Hepatocyte (in vitro differentiated cells): ENCODE measurements at regions not wholly inside any gene's neighbourhood (a gene's known extent, or its start where the extent isn't known, plus 50 kb on each side); places are given as distances from the start of the nearest gene placed in this dataset.

Experiments
- DNase-seq: peaks from one replicate; pipeline ENCODE4 v3.0.0-alpha.2; 2016; ENCODE audit warnings: low spot score
- H2AFZ ChIP-seq: fragments of 200-600 bp; sonication (generic); 2 replicates; pipeline ENCODE4 v1.6.0; 2016; ENCODE audit warnings: antibody characterized with exemption, mild to moderate bottlenecking
- H3K27ac ChIP-seq: fragments of 200-600 bp; sonication (generic); 2 replicates; pipeline ENCODE4 v1.5.1; 2016; ENCODE audit warnings: mild to moderate bottlenecking
- H3K27me3 ChIP-seq: fragments of 200-600 bp; sonication (generic); 2 replicates; pipeline ENCODE4 v1.6.1; 2016
- H3K36me3 ChIP-seq: fragments of 200-600 bp; sonication (generic); replicated peaks from 2 replicates; pipeline ENCODE4 v1.5.1; 2016; ENCODE audit warnings: low read depth; ENCODE audit not compliant: insufficient read depth
- H3K4me1 ChIP-seq: fragments of 200-600 bp; sonication (generic); 2 replicates; pipeline ENCODE4 v1.5.1; 2016; ENCODE audit warnings: mild to moderate bottlenecking, moderate library complexity; ENCODE audit not compliant: insufficient read depth
- H3K4me2 ChIP-seq: fragments of 200-600 bp; sonication (generic); 2 replicates; pipeline ENCODE4 v1.6.0; 2016
- H3K4me3 ChIP-seq: fragments of 200-600 bp; sonication (generic); 2 replicates; pipeline ENCODE4 v1.5.1; 2016; ENCODE audit warnings: mild to moderate bottlenecking
- H3K79me2 ChIP-seq: fragments of 200-600 bp; sonication (generic); 2 replicates; pipeline ENCODE4 v1.6.0; 2017; ENCODE audit warnings: mild to moderate bottlenecking
- H3K9me2 ChIP-seq: fragments of 200-600 bp; sonication (generic); replicated peaks from 2 replicates; pipeline ENCODE4 v1.6.0; 2017; ENCODE audit warnings: mild to moderate bottlenecking; ENCODE audit not compliant: insufficient read depth
- H3K9me3 ChIP-seq: fragments of 200-600 bp; sonication (generic); 2 replicates; pipeline ENCODE4 v1.5.1; 2016; ENCODE audit warnings: low read depth, mild to moderate bottlenecking
- H4K20me1 ChIP-seq: fragments of 200-600 bp; sonication (generic); 2 replicates; pipeline ENCODE4 v1.6.0; 2016; ENCODE audit warnings: mild to moderate bottlenecking; ENCODE audit not compliant: insufficient read depth, poor library complexity, severe bottlenecking
- CTCF ChIP-seq: fragments of 200-600 bp; sonication (generic); IDR thresholded peaks from 2 replicates; pipeline ENCODE4 v1.5.1; 2016; ENCODE audit warnings: antibody characterized with exemption, mild to moderate bottlenecking; ENCODE audit not compliant: poor library complexity
- EZH2 ChIP-seq: fragments of 200-600 bp; sonication (generic); IDR thresholded peaks from 2 replicates; pipeline ENCODE4 v1.6.1; 2016; ENCODE audit warnings: antibody characterized with exemption, mild to moderate bottlenecking, borderline replicate concordance
- EZH2phosphoT487 ChIP-seq: fragments of 200-600 bp; sonication (generic); IDR thresholded peaks from one replicate; pipeline ENCODE4 v1.6.1; 2018; ENCODE audit warnings: antibody characterized with exemption, mild to moderate bottlenecking, low read depth, moderate library complexity; ENCODE audit not compliant: unreplicated experiment, severe bottlenecking
- whole genome bisulfite sequencing: methylation state at CpG from one replicate; pipeline ENCODE4 v1.1.6; 2016; ENCODE audit warnings: low lambda C conversion rate; ENCODE audit errors: missing lambda C conversion rate; 5-methylcytosine and 5-hydroxymethylcytosine counted together

GRCh38 chr17:79167486-79167885, 92.9 kb downstream of the ENGASE start:
- no peak overlapping the region for H2AFZ ChIP-seq
- no peak for DNase-seq
- no peak overlapping the region for H3K4me2 ChIP-seq
- peaks cover 5% of the 10 kb centered on the region for H3K27me3 ChIP-seq
- no peaks in the 10 kb centered on the region for H3K4me1 ChIP-seq
- H3K9me2 ChIP-seq = no peaks in the 10 kb centered on the region
- no peak overlapping the region for H3K27ac ChIP-seq
- WGBS = 89% methylated on average over 10 of the region's 14 CpGs
- no peaks in the 10 kb centered on the region for H3K36me3 ChIP-seq
- H4K20me1 ChIP-seq = no peaks in the 10 kb centered on the region
- no peak overlapping the region for H3K4me3 ChIP-seq
- H3K79me2 ChIP-seq = no peaks in the 10 kb centered on the region
- no peaks in the 10 kb centered on the region for H3K9me3 ChIP-seq
- TF ChIP-seq CTCF (no peak), EZH2phosphoT487 (no peak), EZH2 (no peak)

- TF ChIP-seq CTCF = no peak
- no peak for TF ChIP-seq EZH2
- no peaks in the 10 kb centered on the region for H4K20me1 ChIP-seq
- no peak overlapping the region for H3K4me3 ChIP-seq
- no peak overlapping the region for H3K4me2 ChIP-seq
- 76% methylated on average over 24 of the region's 24 CpGs for WGBS
- H3K79me2 ChIP-seq = no peaks in the 10 kb centered on the region
- no peaks in the 10 kb centered on the region for H3K4me1 ChIP-seq
- DNase-seq = no peak
- H3K9me3 ChIP-seq = no peaks in the 10 kb centered on the region
- no peak overlapping the region for H3K27ac ChIP-seq
- no peak overlapping the region for H2AFZ ChIP-seq
- peaks cover 5% of the 10 kb centered on the region for H3K27me3 ChIP-seq
- H3K36me3 ChIP-seq = no peaks in the 10 kb centered on the region
- H3K9me2 ChIP-seq = no peaks in the 10 kb centered on the region
These were observed 91.3 kb downstream of the ENGASE start for GRCh38 chr17:79165756-79166473.

GRCh38 chr17:79164913-79165695, 90.5 kb downstream of the ENGASE start:
- H3K27me3 ChIP-seq = peaks cover 5% of the 10 kb centered on the region

More at GRCh38 chr17:79164913-79165695, 90.5 kb downstream of the ENGASE start:
- H3K4me3 ChIP-seq = no peak overlapping the region
- WGBS = 75% methylated on average over 14 of the region's 21 CpGs
- no peaks in the 10 kb centered on the region for H3K4me1 ChIP-seq
- H2AFZ ChIP-seq = no peak overlapping the region
- no peaks in the 10 kb centered on the region for H3K9me3 ChIP-seq
- H3K36me3 ChIP-seq = no peaks in the 10 kb centered on the region
- no peaks in the 10 kb centered on the region for H3K79me2 ChIP-seq
- H3K9me2 ChIP-seq = no peaks in the 10 kb centered on the region
- no peak overlapping the region for H3K27ac ChIP-seq
- TF ChIP-seq CTCF = no peak
- TF ChIP-seq EZH2 = no peak
- no peak for TF ChIP-seq EZH2phosphoT487
- H4K20me1 ChIP-seq = no peaks in the 10 kb centered on the region
- no peak overlapping the region for H3K4me2 ChIP-seq
- DNase-seq = no peak
